ENCODE measurements at regions not wholly inside any gene's neighbourhood (a gene's known extent, or its start where the extent isn't known, plus 50 kb on each side); places are given as distances from the start of the nearest gene placed in this dataset.

DNA sequence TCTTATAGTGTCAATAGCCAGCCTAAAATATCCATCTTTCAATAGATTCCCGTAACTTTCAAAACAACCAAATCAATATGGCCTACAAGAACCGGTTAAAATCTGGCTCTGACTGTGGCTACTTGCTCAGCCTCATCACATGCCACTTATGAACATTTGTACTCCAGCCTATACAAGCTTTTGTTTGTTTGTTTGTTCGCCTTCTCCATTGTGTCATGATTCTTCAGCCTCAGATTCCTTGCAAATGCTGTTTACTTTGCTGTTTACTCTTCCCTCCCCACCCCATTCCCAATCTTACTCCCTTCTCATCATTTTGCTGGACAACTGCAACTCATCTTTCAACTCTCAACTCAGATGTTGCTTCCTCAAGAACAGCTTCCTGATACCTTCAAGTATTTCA lies 161.2 kb downstream of the CAPZA3 start:
- Mint-ChIP-seq H3K4me3 (no peak overlapping the region), H3K9me3 (peaks cover 14 to 15% of the 10 kb centered on the region in 2 donors), H3K27me3 (ENCODE audit: low read depth in 2 of 2) (no peaks in the 10 kb centered on the region), H3K4me1 (no peaks in the 10 kb centered on the region), H3K27ac (no peak overlapping the region), H3K36me3 (no peaks in the 10 kb centered on the region)
- DNase-seq (no peak), ATAC-seq (no peak)
- H3K4me1 ChIP-seq (ENCODE audit: control insufficient read depth, insufficient read depth, low read length) = no peaks in the 10 kb centered on the region
- peaks cover 2% of the 10 kb centered on the region for H3K9me3 ChIP-seq (ENCODE audit: control insufficient read depth, insufficient read depth, low read length)
- no peak overlapping the region for H3K27ac ChIP-seq (ENCODE audit: low read length)
- H3K27me3 ChIP-seq (ENCODE audit: control insufficient read depth, insufficient read depth, low read length) = no peaks in the 10 kb centered on the region
- no peaks in the 10 kb centered on the region for H3K36me3 ChIP-seq (ENCODE audit: control insufficient read depth, insufficient read depth, low read length)
- 92% methylated on average over 3 of the region's 3 CpGs for WGBS (ENCODE audit: insufficient coverage)
- TF ChIP-seq, protein P1, sequence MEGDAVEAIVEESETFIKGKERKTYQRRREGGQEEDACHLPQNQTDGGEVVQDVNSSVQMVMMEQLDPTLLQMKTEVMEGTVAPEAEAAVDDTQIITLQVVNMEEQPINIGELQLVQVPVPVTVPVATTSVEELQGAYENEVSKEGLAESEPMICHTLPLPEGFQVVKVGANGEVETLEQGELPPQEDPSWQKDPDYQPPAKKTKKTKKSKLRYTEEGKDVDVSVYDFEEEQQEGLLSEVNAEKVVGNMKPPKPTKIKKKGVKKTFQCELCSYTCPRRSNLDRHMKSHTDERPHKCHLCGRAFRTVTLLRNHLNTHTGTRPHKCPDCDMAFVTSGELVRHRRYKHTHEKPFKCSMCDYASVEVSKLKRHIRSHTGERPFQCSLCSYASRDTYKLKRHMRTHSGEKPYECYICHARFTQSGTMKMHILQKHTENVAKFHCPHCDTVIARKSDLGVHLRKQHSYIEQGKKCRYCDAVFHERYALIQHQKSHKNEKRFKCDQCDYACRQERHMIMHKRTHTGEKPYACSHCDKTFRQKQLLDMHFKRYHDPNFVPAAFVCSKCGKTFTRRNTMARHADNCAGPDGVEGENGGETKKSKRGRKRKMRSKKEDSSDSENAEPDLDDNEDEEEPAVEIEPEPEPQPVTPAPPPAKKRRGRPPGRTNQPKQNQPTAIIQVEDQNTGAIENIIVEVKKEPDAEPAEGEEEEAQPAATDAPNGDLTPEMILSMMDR (IDR thresholded peaks at IDR 0.05) = no peak
- H3K4me3 ChIP-seq (ENCODE audit: low read length) = no peak overlapping the region
- intact Hi-C loops (cut with micrococcal nuclease) = no loop called here

DNA sequence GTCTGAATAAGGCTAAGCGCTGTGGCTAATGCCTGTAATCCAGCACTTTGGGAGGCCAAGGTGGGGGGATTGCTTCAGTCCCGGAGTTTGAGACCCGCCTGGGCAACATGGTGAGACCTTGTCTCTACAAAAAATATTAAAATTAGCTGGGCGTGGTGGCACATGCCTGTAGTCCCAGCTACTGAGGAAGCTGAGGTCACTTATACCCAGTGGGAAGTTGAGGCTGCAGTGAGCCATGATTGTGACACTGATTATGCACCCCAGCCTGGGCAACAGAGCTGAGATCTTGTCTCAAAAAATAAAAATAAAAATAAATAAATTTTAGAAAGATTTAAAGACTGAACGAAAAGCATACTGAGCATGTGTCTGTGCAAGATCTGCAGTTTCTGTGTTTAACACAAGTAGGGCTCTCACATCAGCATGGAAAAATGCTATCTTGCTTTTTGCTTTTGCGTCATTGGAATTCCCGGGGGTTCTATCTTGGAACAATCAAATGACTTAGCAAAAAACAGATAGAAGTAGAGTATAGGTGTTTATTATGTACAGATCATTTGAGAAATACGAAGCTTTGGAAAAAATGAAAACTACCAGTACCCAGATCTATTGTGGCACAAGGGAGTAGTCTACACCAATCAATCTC lies 161.9 kb downstream of the CAPZA3 start:
- Histone ChIP-seq H3K4me1 (ENCODE audit: control insufficient read depth, insufficient read depth, low read length) (no peaks in the 10 kb centered on the region), H3K9me3 (ENCODE audit: control insufficient read depth, insufficient read depth, low read length) (peaks cover 2% of the 10 kb centered on the region), H3K27me3 (ENCODE audit: control insufficient read depth, insufficient read depth, low read length) (no peaks in the 10 kb centered on the region), H3K36me3 (ENCODE audit: control insufficient read depth, insufficient read depth, low read length) (no peaks in the 10 kb centered on the region), H3K4me3 (ENCODE audit: low read length) (no peak overlapping the region), H3K27ac (ENCODE audit: low read length) (no peak overlapping the region)
- ATAC-seq (no peak), DNase-seq (no peak)
- H3K4me1 Mint-ChIP-seq = no peaks in the 10 kb centered on the region
- H3K36me3 Mint-ChIP-seq = no peaks in the 10 kb centered on the region
- WGBS (ENCODE audit: insufficient coverage) = 86% methylated on average over 7 of the region's 8 CpGs
- intact Hi-C loops (cut with micrococcal nuclease) = no loop called here
- H3K27me3 Mint-ChIP-seq (ENCODE audit: low read depth in 2 of 2) = no peaks in the 10 kb centered on the region
- no peak overlapping the region for H3K27ac Mint-ChIP-seq
- TF ChIP-seq, protein P1 (IDR thresholded peaks at IDR 0.05) = no peak
- H3K9me3 Mint-ChIP-seq = peaks cover 14 to 15% of the 10 kb centered on the region in 2 donors
- no peak overlapping the region for H3K4me3 Mint-ChIP-seq

DNA sequence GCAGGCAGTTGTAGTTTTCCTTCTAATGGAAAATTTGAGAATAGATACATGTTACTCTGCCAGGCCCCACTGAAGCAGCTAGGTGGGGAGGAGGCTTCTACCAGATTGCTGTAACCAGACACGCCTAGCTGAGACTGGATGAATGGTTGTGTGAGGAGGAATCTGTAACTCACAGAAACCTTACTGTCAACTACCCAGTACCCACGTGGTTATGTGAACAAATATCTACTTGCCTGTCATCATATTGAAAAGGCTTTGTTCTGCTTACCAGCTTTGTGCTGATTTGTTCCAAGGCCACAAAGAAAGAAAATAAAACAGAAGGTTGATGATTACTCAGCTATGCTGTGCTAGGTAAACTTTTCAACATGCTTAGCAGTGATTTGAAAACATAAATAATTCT lies 167.2 kb downstream of the CAPZA3 start:
- H3K27me3 Mint-ChIP-seq (ENCODE audit: low read depth in 2 of 2) = no peaks in the 10 kb centered on the region

More for the DNA sequence above, 167.2 kb downstream of the CAPZA3 start:
- Mint-ChIP-seq H3K4me3 (no peak overlapping the region), H3K4me1 (no peaks in the 10 kb centered on the region), H3K36me3 (no peaks in the 10 kb centered on the region), H3K9me3 (peaks cover 4 to 10% of the 10 kb centered on the region in 2 donors), H3K27ac (no peak overlapping the region)
- ATAC-seq (no peak), DNase-seq (no peak)
- no peaks in the 10 kb centered on the region for H3K9me3 ChIP-seq (ENCODE audit: control insufficient read depth, insufficient read depth, low read length)
- no peak overlapping the region for H3K4me3 ChIP-seq (ENCODE audit: low read length)
- TF ChIP-seq, protein P1 (IDR thresholded peaks at IDR 0.05) = no peak
- H3K4me1 ChIP-seq (ENCODE audit: control insufficient read depth, insufficient read depth, low read length) = no peaks in the 10 kb centered on the region
- H3K27me3 ChIP-seq (ENCODE audit: control insufficient read depth, insufficient read depth, low read length) = no peaks in the 10 kb centered on the region
- no peak overlapping the region for H3K27ac ChIP-seq (ENCODE audit: low read length)
- WGBS (ENCODE audit: insufficient coverage) = 80% methylated on average over 1 of the region's 2 CpGs
- no peaks in the 10 kb centered on the region for H3K36me3 ChIP-seq (ENCODE audit: control insufficient read depth, insufficient read depth, low read length)
- intact Hi-C loops (cut with micrococcal nuclease) = no loop called here

Data from natural killer cell (primary cell).